ENCODE measurements at regions not wholly inside any gene's neighbourhood (a gene's known extent, or its start where the extent isn't known, plus 50 kb on each side); places are given as distances from the start of the nearest gene placed in this dataset.

- TF ChIP-seq, protein P1, sequence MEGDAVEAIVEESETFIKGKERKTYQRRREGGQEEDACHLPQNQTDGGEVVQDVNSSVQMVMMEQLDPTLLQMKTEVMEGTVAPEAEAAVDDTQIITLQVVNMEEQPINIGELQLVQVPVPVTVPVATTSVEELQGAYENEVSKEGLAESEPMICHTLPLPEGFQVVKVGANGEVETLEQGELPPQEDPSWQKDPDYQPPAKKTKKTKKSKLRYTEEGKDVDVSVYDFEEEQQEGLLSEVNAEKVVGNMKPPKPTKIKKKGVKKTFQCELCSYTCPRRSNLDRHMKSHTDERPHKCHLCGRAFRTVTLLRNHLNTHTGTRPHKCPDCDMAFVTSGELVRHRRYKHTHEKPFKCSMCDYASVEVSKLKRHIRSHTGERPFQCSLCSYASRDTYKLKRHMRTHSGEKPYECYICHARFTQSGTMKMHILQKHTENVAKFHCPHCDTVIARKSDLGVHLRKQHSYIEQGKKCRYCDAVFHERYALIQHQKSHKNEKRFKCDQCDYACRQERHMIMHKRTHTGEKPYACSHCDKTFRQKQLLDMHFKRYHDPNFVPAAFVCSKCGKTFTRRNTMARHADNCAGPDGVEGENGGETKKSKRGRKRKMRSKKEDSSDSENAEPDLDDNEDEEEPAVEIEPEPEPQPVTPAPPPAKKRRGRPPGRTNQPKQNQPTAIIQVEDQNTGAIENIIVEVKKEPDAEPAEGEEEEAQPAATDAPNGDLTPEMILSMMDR (conservative IDR thresholded peaks at IDR 0.05; ENCODE audit: low read length): no peak
- TF ChIP-seq EZH2phosphoT487 (IDR thresholded peaks at IDR 0.05; ENCODE audit: borderline replicate concordance): no peak
These were observed 2558.4 kb downstream of the ARAP2 start for GRCh38 chr4:33685939-33686338.

All from Loucy (cell line).